ENCODE measurements at regions not wholly inside any gene's neighbourhood (a gene's known extent, or its start where the extent isn't known, plus 50 kb on each side); places are given as distances from the start of the nearest gene placed in this dataset.

DNA sequence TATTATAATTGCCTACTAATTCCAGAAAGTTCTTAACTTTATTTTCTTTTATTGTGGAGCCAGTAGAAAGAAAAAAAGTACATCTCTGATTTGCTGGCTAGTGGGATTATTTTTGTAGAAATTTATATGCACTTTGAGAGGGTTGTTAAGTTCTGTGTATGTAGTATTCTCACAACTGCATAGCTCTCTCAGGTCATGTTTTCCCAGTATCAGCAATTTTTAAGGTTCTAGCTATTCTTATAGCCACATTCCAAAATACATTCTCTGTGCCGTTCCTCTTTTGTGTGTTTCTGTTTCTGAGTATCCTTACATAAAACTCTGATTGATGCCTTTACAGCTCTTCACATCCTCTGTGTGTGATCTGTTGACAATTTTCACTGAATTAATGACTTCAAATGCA lies 199.3 kb upstream of the KYNU start:
- no peak overlapping the region for H3K4me3 ChIP-seq (ENCODE audit: low read length)
- H3K9me3 ChIP-seq (ENCODE audit: insufficient read depth, low read depth, low read length): no peaks in the 10 kb centered on the region
- peaks cover 4% of the 10 kb centered on the region; the same call in 1 of the 2 replicates for H3K4me1 ChIP-seq (ENCODE audit: insufficient read depth, low read length)
- no peak overlapping the region for H3K27ac ChIP-seq (ENCODE audit: low read length)
- H3K36me3 ChIP-seq (ENCODE audit: insufficient read depth, low read depth, low read length): no peaks in the 10 kb centered on the region
- no peak overlapping the region for H3K9ac ChIP-seq (ENCODE audit: low read depth, low read length)
- H3K27me3 ChIP-seq (ENCODE audit: insufficient read depth, low read length): no peaks in the 10 kb centered on the region

- Histone ChIP-seq H3K9ac (ENCODE audit: low read depth, low read length) (no peak overlapping the region), H3K27ac (ENCODE audit: low read length) (no peak overlapping the region), H3K36me3 (ENCODE audit: insufficient read depth, low read depth, low read length) (no peaks in the 10 kb centered on the region), H3K4me1 (ENCODE audit: insufficient read depth, low read length) (no peaks in the 10 kb centered on the region), H3K4me3 (ENCODE audit: low read length) (no peak overlapping the region), H3K27me3 (ENCODE audit: insufficient read depth, low read length) (no peaks in the 10 kb centered on the region), H3K9me3 (ENCODE audit: insufficient read depth, low read depth, low read length) (no peaks in the 10 kb centered on the region)
These were observed 202.1 kb upstream of the KYNU start for GRCh38 chr2:142675398-142675797.

GRCh38 chr2:142673836-142674235 lies 203.6 kb upstream of the KYNU start:
- H3K9ac ChIP-seq (ENCODE audit: low read depth, low read length): no peak overlapping the region
- H3K27ac ChIP-seq (ENCODE audit: low read length): no peak overlapping the region
- no peaks in the 10 kb centered on the region for H3K27me3 ChIP-seq (ENCODE audit: insufficient read depth, low read length)
- H3K4me3 ChIP-seq (ENCODE audit: low read length): no peak overlapping the region
- no peaks in the 10 kb centered on the region for H3K4me1 ChIP-seq (ENCODE audit: insufficient read depth, low read length)
- no peaks in the 10 kb centered on the region for H3K36me3 ChIP-seq (ENCODE audit: insufficient read depth, low read depth, low read length)
- H3K9me3 ChIP-seq (ENCODE audit: insufficient read depth, low read depth, low read length): no peaks in the 10 kb centered on the region

DNA sequence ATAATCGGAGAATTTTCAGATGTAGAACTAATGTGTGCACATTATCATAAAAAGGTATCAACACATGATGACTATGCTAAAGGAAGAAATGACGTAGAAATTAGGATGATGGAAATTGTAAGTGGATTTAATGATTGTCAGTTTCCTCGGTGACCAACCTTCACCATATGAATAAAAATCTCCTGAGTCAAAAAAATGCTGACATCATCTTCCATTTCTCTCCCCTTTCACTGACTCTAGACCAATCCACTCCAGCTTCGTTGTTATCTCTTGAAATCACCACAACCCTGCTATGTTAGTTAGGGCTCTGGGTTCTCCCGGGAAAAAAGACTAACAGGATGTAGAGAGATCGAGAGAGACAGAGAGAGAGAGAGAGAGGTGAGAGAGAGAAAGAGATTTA lies 204.8 kb upstream of the KYNU start:
- Histone ChIP-seq H3K4me3 (ENCODE audit: low read length) (no peak overlapping the region), H3K4me1 (ENCODE audit: insufficient read depth, low read length) (no peaks in the 10 kb centered on the region), H3K27ac (ENCODE audit: low read length) (no peak overlapping the region), H3K36me3 (ENCODE audit: insufficient read depth, low read depth, low read length) (no peaks in the 10 kb centered on the region), H3K9ac (ENCODE audit: low read depth, low read length) (no peak overlapping the region), H3K27me3 (ENCODE audit: insufficient read depth, low read length) (no peaks in the 10 kb centered on the region), H3K9me3 (ENCODE audit: insufficient read depth, low read depth, low read length) (no peaks in the 10 kb centered on the region)

GRCh38 chr2:142670362-142670761 lies 207.1 kb upstream of the KYNU start:
- H3K9ac ChIP-seq (ENCODE audit: low read depth, low read length): no peak overlapping the region
- no peaks in the 10 kb centered on the region for H3K27me3 ChIP-seq (ENCODE audit: insufficient read depth, low read length)
- no peaks in the 10 kb centered on the region for H3K4me1 ChIP-seq (ENCODE audit: insufficient read depth, low read length)
- H3K27ac ChIP-seq (ENCODE audit: low read length): no peak overlapping the region
- no peak overlapping the region for H3K4me3 ChIP-seq (ENCODE audit: low read length)
- H3K9me3 ChIP-seq (ENCODE audit: insufficient read depth, low read depth, low read length): no peaks in the 10 kb centered on the region
- H3K36me3 ChIP-seq (ENCODE audit: insufficient read depth, low read depth, low read length): no peaks in the 10 kb centered on the region

- Histone ChIP-seq H3K9me3 (ENCODE audit: insufficient read depth, low read depth, low read length) (no peaks in the 10 kb centered on the region), H3K4me3 (ENCODE audit: low read length) (no peak overlapping the region), H3K27ac (ENCODE audit: low read length) (no peak overlapping the region), H3K9ac (ENCODE audit: low read depth, low read length) (no peak overlapping the region), H3K4me1 (ENCODE audit: insufficient read depth, low read length) (no peaks in the 10 kb centered on the region), H3K36me3 (ENCODE audit: insufficient read depth, low read depth, low read length) (no peaks in the 10 kb centered on the region), H3K27me3 (ENCODE audit: insufficient read depth, low read length) (no peaks in the 10 kb centered on the region)
These were observed 209.0 kb upstream of the KYNU start for GRCh38 chr2:142668420-142668819.

DNA sequence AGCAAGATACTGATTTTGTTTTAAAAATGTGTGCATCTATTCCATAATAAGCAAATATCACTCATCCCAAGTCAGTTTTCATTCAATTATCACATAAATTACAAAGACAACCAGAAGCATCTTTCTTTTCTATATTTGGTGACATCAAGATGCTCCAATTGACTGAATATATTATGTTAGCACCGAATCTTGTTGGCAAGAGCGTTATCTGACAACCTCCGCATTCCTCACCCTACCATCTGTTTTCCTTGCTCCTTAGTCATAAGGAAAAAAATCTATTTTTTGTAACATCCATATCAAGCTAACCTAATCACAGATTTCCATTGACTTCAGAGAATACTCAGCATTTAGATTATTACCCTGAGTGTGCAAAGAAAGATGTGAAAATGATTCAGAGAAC lies 212.2 kb upstream of the KYNU start:
- Histone ChIP-seq H3K4me1 (ENCODE audit: insufficient read depth, low read length) (no peaks in the 10 kb centered on the region), H3K9me3 (ENCODE audit: insufficient read depth, low read depth, low read length) (no peaks in the 10 kb centered on the region), H3K27ac (ENCODE audit: low read length) (no peak overlapping the region), H3K27me3 (ENCODE audit: insufficient read depth, low read length) (no peaks in the 10 kb centered on the region), H3K36me3 (ENCODE audit: insufficient read depth, low read depth, low read length) (no peaks in the 10 kb centered on the region), H3K4me3 (ENCODE audit: low read length) (no peak overlapping the region), H3K9ac (ENCODE audit: low read depth, low read length) (no peak overlapping the region)

- Histone ChIP-seq H3K27ac (ENCODE audit: low read length) (no peak overlapping the region), H3K9ac (ENCODE audit: low read depth, low read length) (no peak overlapping the region), H3K4me1 (ENCODE audit: insufficient read depth, low read length) (no peaks in the 10 kb centered on the region), H3K4me3 (ENCODE audit: low read length) (no peak overlapping the region), H3K9me3 (ENCODE audit: insufficient read depth, low read depth, low read length) (no peaks in the 10 kb centered on the region), H3K27me3 (ENCODE audit: insufficient read depth, low read length) (no peaks in the 10 kb centered on the region), H3K36me3 (ENCODE audit: insufficient read depth, low read depth, low read length) (no peaks in the 10 kb centered on the region)
These were observed 226.9 kb upstream of the KYNU start for GRCh38 chr2:142650601-142651000.

DNA sequence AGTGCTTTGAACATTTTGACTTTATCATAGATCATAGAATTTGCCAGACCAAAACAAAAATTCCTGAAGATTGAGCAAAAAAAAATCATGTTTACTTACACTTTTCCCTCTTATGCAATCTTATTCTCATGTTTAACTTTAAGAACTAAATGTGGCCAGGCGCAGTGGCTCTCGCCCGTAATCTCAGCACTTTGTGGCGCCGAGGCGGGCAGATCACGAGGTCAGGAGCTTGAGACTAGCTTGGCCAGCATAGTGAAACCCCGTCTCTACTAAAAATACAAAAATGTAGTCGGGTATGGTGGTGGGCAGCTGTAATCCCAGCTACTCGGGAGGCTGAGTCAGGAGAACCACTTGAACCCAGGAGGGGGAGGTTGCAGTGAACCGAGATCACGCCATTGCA lies 227.9 kb upstream of the KYNU start:
- H3K27ac ChIP-seq (ENCODE audit: low read length): no peak overlapping the region
- no peaks in the 10 kb centered on the region for H3K36me3 ChIP-seq (ENCODE audit: insufficient read depth, low read depth, low read length)
- no peaks in the 10 kb centered on the region for H3K27me3 ChIP-seq (ENCODE audit: insufficient read depth, low read length)
- no peak overlapping the region for H3K9ac ChIP-seq (ENCODE audit: low read depth, low read length)
- H3K4me1 ChIP-seq (ENCODE audit: insufficient read depth, low read length): no peaks in the 10 kb centered on the region
- no peaks in the 10 kb centered on the region for H3K9me3 ChIP-seq (ENCODE audit: insufficient read depth, low read depth, low read length)
- no peak overlapping the region for H3K4me3 ChIP-seq (ENCODE audit: low read length)

DNA sequence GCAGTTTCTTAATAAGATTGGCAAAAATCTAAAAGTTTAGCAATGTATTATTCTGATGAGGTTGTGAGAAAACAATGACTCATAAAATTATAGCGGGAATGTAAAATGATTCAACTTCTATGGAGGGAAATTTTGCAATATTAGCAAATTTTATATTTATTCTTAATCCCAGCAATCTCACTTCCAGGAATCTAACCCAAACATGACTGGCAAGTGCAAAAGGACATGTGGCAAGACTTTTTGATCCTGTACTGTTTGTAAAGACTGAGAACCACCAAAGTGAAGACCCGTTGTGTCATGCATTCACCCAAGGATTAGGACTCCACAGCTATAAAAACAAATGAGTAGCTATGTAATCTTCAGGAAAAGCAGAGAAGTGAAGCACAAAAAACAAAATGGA lies 234.8 kb upstream of the KYNU start:
- no peak overlapping the region for H3K4me3 ChIP-seq (ENCODE audit: low read length)
- H3K9me3 ChIP-seq (ENCODE audit: insufficient read depth, low read depth, low read length): no peaks in the 10 kb centered on the region
- H3K36me3 ChIP-seq (ENCODE audit: insufficient read depth, low read depth, low read length): no peaks in the 10 kb centered on the region
- no peaks in the 10 kb centered on the region for H3K4me1 ChIP-seq (ENCODE audit: insufficient read depth, low read length)
- H3K9ac ChIP-seq (ENCODE audit: low read depth, low read length): no peak overlapping the region
- no peak overlapping the region for H3K27ac ChIP-seq (ENCODE audit: low read length)
- no peaks in the 10 kb centered on the region for H3K27me3 ChIP-seq (ENCODE audit: insufficient read depth, low read length)

GRCh38 chr2:142629193-142629592 lies 248.3 kb upstream of the KYNU start:
- no peaks in the 10 kb centered on the region for H3K4me1 ChIP-seq (ENCODE audit: insufficient read depth, low read length)
- peaks cover 4% of the 10 kb centered on the region; the same call in 1 of the 2 replicates for H3K9me3 ChIP-seq (ENCODE audit: insufficient read depth, low read depth, low read length)
- no peak overlapping the region for H3K4me3 ChIP-seq (ENCODE audit: low read length)
- no peaks in the 10 kb centered on the region for H3K27me3 ChIP-seq (ENCODE audit: insufficient read depth, low read length)
- H3K27ac ChIP-seq (ENCODE audit: low read length): no peak overlapping the region
- no peak overlapping the region for H3K9ac ChIP-seq (ENCODE audit: low read depth, low read length)
- no peaks in the 10 kb centered on the region for H3K36me3 ChIP-seq (ENCODE audit: insufficient read depth, low read depth, low read length)

GRCh38 chr2:142621287-142621686 lies 256.2 kb upstream of the KYNU start:
- H3K4me1 ChIP-seq (ENCODE audit: insufficient read depth, low read length): no peaks in the 10 kb centered on the region
- no peak overlapping the region for H3K27ac ChIP-seq (ENCODE audit: low read length)
- H3K27me3 ChIP-seq (ENCODE audit: insufficient read depth, low read length): no peaks in the 10 kb centered on the region
- H3K9me3 ChIP-seq (ENCODE audit: insufficient read depth, low read depth, low read length): no peaks in the 10 kb centered on the region
- H3K9ac ChIP-seq (ENCODE audit: low read depth, low read length): no peak overlapping the region
- no peak overlapping the region for H3K4me3 ChIP-seq (ENCODE audit: low read length)
- H3K36me3 ChIP-seq (ENCODE audit: insufficient read depth, low read depth, low read length): no peaks in the 10 kb centered on the region

- no peaks in the 10 kb centered on the region for H3K4me1 ChIP-seq (ENCODE audit: insufficient read depth, low read length)
- H3K4me3 ChIP-seq (ENCODE audit: low read length): no peak overlapping the region
- no peaks in the 10 kb centered on the region for H3K36me3 ChIP-seq (ENCODE audit: insufficient read depth, low read depth, low read length)
- no peak overlapping the region for H3K9ac ChIP-seq (ENCODE audit: low read depth, low read length)
- no peaks in the 10 kb centered on the region for H3K9me3 ChIP-seq (ENCODE audit: insufficient read depth, low read depth, low read length)
- no peak overlapping the region for H3K27ac ChIP-seq (ENCODE audit: low read length)
- H3K27me3 ChIP-seq (ENCODE audit: insufficient read depth, low read length): no peaks in the 10 kb centered on the region
These were observed 260.0 kb upstream of the KYNU start for GRCh38 chr2:142617461-142617860.
